ENCODE measurements at regions not wholly inside any gene's neighbourhood (a gene's known extent, or its start where the extent isn't known, plus 50 kb on each side); places are given as distances from the start of the nearest gene placed in this dataset.

GRCh38 chr5:94082405-94082804 is 341.0 kb upstream of the POU5F2 start:
- no peaks in the 10 kb centered on the region for H3K27me3 ChIP-seq (ENCODE audit: low read depth)
- TF ChIP-seq CTCF (IDR thresholded peaks at IDR 0.05): no peak
- no peaks in the 10 kb centered on the region for H3K4me1 ChIP-seq
- H3K36me3 ChIP-seq: no peaks in the 10 kb centered on the region
- intact Hi-C loops (cut with DNase I): no loop called here
- no peak for ATAC-seq
- DNase-seq: no peak
- H3K9me3 ChIP-seq: no peaks in the 10 kb centered on the region
- H3K27ac ChIP-seq: no peak overlapping the region
- no peak overlapping the region for H3K4me3 ChIP-seq

- ATAC-seq: no peak
- no peak for DNase-seq
- no peaks in the 10 kb centered on the region for H3K36me3 ChIP-seq
- no peaks in the 10 kb centered on the region for H3K4me1 ChIP-seq
- no peaks in the 10 kb centered on the region for H3K9me3 ChIP-seq
- no peak overlapping the region for H3K27ac ChIP-seq
- H3K4me3 ChIP-seq: no peak overlapping the region
- TF ChIP-seq CTCF (IDR thresholded peaks at IDR 0.05): no peak
- intact Hi-C loops (cut with DNase I): no loop called here
- no peaks in the 10 kb centered on the region for H3K27me3 ChIP-seq (ENCODE audit: low read depth)
Observed at GRCh38 chr5:94081088-94081487, 339.7 kb upstream of the POU5F2 start.

GRCh38 chr5:94080390-94080789 is 339.0 kb upstream of the POU5F2 start:
- Histone ChIP-seq H3K4me3 (no peak overlapping the region), H3K36me3 (no peaks in the 10 kb centered on the region), H3K27me3 (ENCODE audit: low read depth) (no peaks in the 10 kb centered on the region), H3K9me3 (no peaks in the 10 kb centered on the region), H3K4me1 (no peaks in the 10 kb centered on the region), H3K27ac (no peak overlapping the region)
- TF ChIP-seq CTCF (IDR thresholded peaks at IDR 0.05): no peak
- DNase-seq (no peak), ATAC-seq (no peak)
- intact Hi-C loops (cut with DNase I): no loop called here

- intact Hi-C loops (cut with DNase I): no loop called here
- Histone ChIP-seq H3K27me3 (ENCODE audit: low read depth) (no peaks in the 10 kb centered on the region), H3K27ac (no peak overlapping the region), H3K36me3 (no peaks in the 10 kb centered on the region), H3K4me1 (no peaks in the 10 kb centered on the region), H3K9me3 (peaks cover 10% of the 10 kb centered on the region), H3K4me3 (no peak overlapping the region)
- TF ChIP-seq CTCF (IDR thresholded peaks at IDR 0.05): no peak
- DNase-seq: no peak
- no peak for ATAC-seq
Observed at GRCh38 chr5:94072116-94072515, 330.7 kb upstream of the POU5F2 start.

GRCh38 chr5:94066437-94067207 is 325.2 kb upstream of the POU5F2 start:
- DNase-seq: no peak
- peaks cover 36% of the 10 kb centered on the region for H3K9me3 ChIP-seq
- H3K4me1 ChIP-seq: no peaks in the 10 kb centered on the region
- intact Hi-C loops (cut with DNase I): no loop called here
- H3K36me3 ChIP-seq: no peaks in the 10 kb centered on the region
- no peak for TF ChIP-seq CTCF (IDR thresholded peaks at IDR 0.05)
- no peak for ATAC-seq
- no peak overlapping the region for H3K27ac ChIP-seq
- H3K27me3 ChIP-seq (ENCODE audit: low read depth): no peaks in the 10 kb centered on the region
- H3K4me3 ChIP-seq: no peak overlapping the region
